K562 (cell line): ENCODE measurements at regions not wholly inside any gene's neighbourhood (a gene's known extent, or its start where the extent isn't known, plus 50 kb on each side); places are given as distances from the start of the nearest gene placed in this dataset.

Experiments
- ATAC-seq: fragments of 200-7000 bp; cut with Tn5 transposase; 3 replicates; pipeline ENCODE4 v1.9.1; 2020; ENCODE audit warnings: moderate library complexity
- BruUV-seq: library from RNA; stranded (reverse); fragments of 400-500 nt; replicated peaks from 2 replicates; lab custom pipeline; 2021; lab: Mats Ljungman, UMichigan
- CTCF ChIA-PET: fragments of 300-600 bp; formaldehyde crosslinking; extraction: SDS; loops from one replicate; lab custom pipeline; 2021; ENCODE audit warnings: low intra/inter-chr PET ratio; lab: Yijun Ruan, JAX
- POLR2A ChIA-PET: fragments of 300-600, 350-650 bp; sonication (Branson Sonifier 250); formaldehyde crosslinking; extraction: SDS; loops from one replicate; lab custom pipeline; 2021; ENCODE audit warnings: antibody characterized with exemption, inconsistent platforms; lab: Yijun Ruan, JAX
- DNase-seq, 4 experiments: peaks; one replicate each; pipeline versions ENCODE4 v3.0.0 to v3.0.0-alpha.2; 2011 to 2018; ENCODE audit warnings: low spot score in 3 of 4, mixed read lengths in 3 of 4; ENCODE audit errors: extremely low read depth in 1 of 4
- FAIRE-seq: peaks from 2 replicates; lab custom pipeline; 2011; peaks lifted over from hg19 to GRCh38; lab: Jason Lieb, UNC
- H2AFZ ChIP-seq: 2 replicates; pipeline ENCODE4 v1.6.0; 2011; ENCODE audit warnings: low read depth, low read length, control low read depth, inconsistent platforms
- H3K27ac ChIP-seq: fragments of 200-600 bp; 3 replicates; pipeline ENCODE4 v1.8.0; 2011; ENCODE audit warnings: low read depth, mild to moderate bottlenecking, control low read depth, inconsistent platforms, low read length, moderate library complexity, mixed read lengths; ENCODE audit errors: extremely low read depth
- H3K27me3 ChIP-seq, 2 experiments: fragments of 300-600 bp in 1 of 2; 2 replicates in 1 of 2; 3 replicates in 1 of 2; pipeline versions ENCODE4 v1.6.0 to v1.8.0; 2011; ENCODE audit warnings: inconsistent platforms in 2 of 2, low read length in 2 of 2, mild to moderate bottlenecking in 1 of 2, mixed read lengths in 1 of 2, moderate library complexity in 1 of 2; ENCODE audit not compliant: control insufficient read depth in 2 of 2, insufficient read depth in 2 of 2
- H3K36me3 ChIP-seq: fragments of 300-600 bp; 3 replicates; pipeline ENCODE4 v1.8.0; 2011; ENCODE audit warnings: mild to moderate bottlenecking, low read length, inconsistent platforms; ENCODE audit not compliant: control insufficient read depth, insufficient read depth
- H3K4me1 ChIP-seq, 2 experiments: fragments of 200-600 bp in 1 of 2; replicated peaks in 1 of 2; 2 replicates in 1 of 2; 3 replicates in 1 of 2; pipeline versions ENCODE4 v1.5.1 to v1.8.0; 2011; ENCODE audit warnings: inconsistent platforms in 2 of 2, low read length in 2 of 2, mild to moderate bottlenecking in 1 of 2, mixed read lengths in 1 of 2, moderate library complexity in 1 of 2; ENCODE audit not compliant: control insufficient read depth in 2 of 2, insufficient read depth in 2 of 2
- H3K4me2 ChIP-seq: 2 replicates; pipeline ENCODE4 v1.6.1; 2011; ENCODE audit warnings: low read length, control low read depth, inconsistent platforms, mixed read lengths; ENCODE audit not compliant: insufficient read depth
- H3K4me3 ChIP-seq: fragments of 200-600 bp; sonication (generic), shearing (Covaris generic); 2 replicates; pipeline ENCODE4 v1.5.1; 2016; ENCODE audit warnings: control low read depth, inconsistent platforms
- H3K79me2 ChIP-seq: fragments of 200-600 bp; 3 replicates; pipeline ENCODE4 v1.8.0; 2011; ENCODE audit warnings: low read length, inconsistent platforms; ENCODE audit not compliant: control insufficient read depth, insufficient read depth
- H3K9ac ChIP-seq, 2 experiments: 2 replicates each; pipeline versions ENCODE4 v1.6.0 to v1.6.1; 2011; ENCODE audit warnings: low read depth in 2 of 2, low read length in 2 of 2, control low read depth in 1 of 2, inconsistent platforms in 1 of 2, mild to moderate bottlenecking in 1 of 2, mixed read lengths in 1 of 2; ENCODE audit not compliant: insufficient read depth in 1 of 2
- H3K9me1 ChIP-seq: one replicate; pipeline ENCODE4 v1.6.0; 2011; ENCODE audit warnings: inconsistent platforms, mild to moderate bottlenecking, low read length, moderate library complexity; ENCODE audit not compliant: control insufficient read depth, insufficient read depth
- H3K9me3 ChIP-seq: replicated peaks from 2 replicates; pipeline ENCODE4 v1.5.1; 2011; ENCODE audit warnings: low read depth, low read length, inconsistent platforms; ENCODE audit not compliant: control insufficient read depth, insufficient read depth
- H4K20me1 ChIP-seq: replicated peaks from 2 replicates; pipeline ENCODE4 v1.6.1; 2011; ENCODE audit warnings: low read length, inconsistent platforms, mixed read lengths; ENCODE audit not compliant: control insufficient read depth, insufficient read depth
- ARID1B ChIP-seq: fragments of 450-650 bp; IDR thresholded peaks from 2 replicates; pipeline ENCODE4 v1.6.1; 2016; ENCODE audit warnings: antibody characterized with exemption, mild to moderate bottlenecking, inconsistent platforms
- BCL6 ChIP-seq: fragments of 250-450 bp; sonication (Bioruptor Pico); IDR thresholded peaks from 2 replicates; pipeline ENCODE4 v1.4.0; 2020
- DNMT1 ChIP-seq: fragments of 450-650 bp; IDR thresholded peaks from 2 replicates; pipeline ENCODE4 v1.6.1; 2016; ENCODE audit warnings: antibody characterized with exemption, mild to moderate bottlenecking
- E2F1 ChIP-seq: sonication (generic); formaldehyde crosslinking; IDR thresholded peaks from 2 replicates; pipeline ENCODE4 v1.8.1; 2023; ENCODE audit warnings: mild to moderate bottlenecking, missing genetic modification reagents, moderate library complexity
- HES1 ChIP-seq: fragments of 450-650 bp; IDR thresholded peaks from 2 replicates; pipeline ENCODE4 v1.6.1; 2016; ENCODE audit warnings: low read depth, mild to moderate bottlenecking, moderate library complexity
- HNRNPH1 ChIP-seq: fragments of 200-400 bp; formaldehyde crosslinking; optimal IDR thresholded peaks from 2 replicates; pipeline ENCODE3; 2017; ENCODE audit warnings: low read depth, mild to moderate bottlenecking, low read length, moderate library complexity
- IRF1 ChIP-seq: sonication (generic); formaldehyde crosslinking; IDR thresholded peaks from 2 replicates; pipeline ENCODE4 v1.8.0; 2022; ENCODE audit warnings: missing genetic modification reagents, mild to moderate bottlenecking, borderline replicate concordance
- NRF1 ChIP-seq, 2 experiments: fragments of 450-650 bp; IDR thresholded peaks in 1 of 2; conservative IDR thresholded peaks in 1 of 2; 2 replicates each; pipeline ENCODE4 v1.6.1; 2014; ENCODE audit warnings: mild to moderate bottlenecking in 2 of 2
- PREB ChIP-seq: sonication (generic); formaldehyde crosslinking; IDR thresholded peaks from 2 replicates; pipeline ENCODE4 v1.8.1; 2023; ENCODE audit warnings: mild to moderate bottlenecking, missing genetic modification reagents
- PTTG1 ChIP-seq: fragments of 450-650 bp; IDR thresholded peaks from 2 replicates; pipeline ENCODE4 v1.6.1; 2016; ENCODE audit warnings: low read depth, mild to moderate bottlenecking, missing genetic modification characterization, missing compliant biosample characterization
- SNAPC5 ChIP-seq: fragments of 250-450 bp; sonication (Bioruptor Pico); IDR thresholded peaks from 2 replicates; pipeline ENCODE4 v1.8.0; 2021; ENCODE audit warnings: moderate library complexity, mild to moderate bottlenecking, inconsistent platforms
- TFAM ChIP-seq: fragments of 250-450 bp; sonication (Bioruptor Pico); conservative IDR thresholded peaks from 2 replicates; pipeline ENCODE4 v1.5.0; 2021; ENCODE audit warnings: mild to moderate bottlenecking, moderate library complexity
- WGBS: fragments of 100-300 bp; shearing (Covaris generic); methylation state at CpG from one replicate; pipeline ENCODE4 v1.1.6; 2016; ENCODE audit warnings: low coverage, mixed read lengths; ENCODE audit not compliant: insufficient coverage; ENCODE audit errors: missing lambda C conversion rate; 5-methylcytosine and 5-hydroxymethylcytosine counted together
- in situ Hi-C: fragments of 300-500 bp; cut with MboI; formaldehyde crosslinking; loops from 4 replicates; pipeline ENCODE4 v1.15.0; 2018; ENCODE audit warnings: inconsistent platforms, mixed read lengths
- intact Hi-C: fragments of 100-400 bp; cut with micrococcal nuclease; formaldehyde crosslinking; loops from 2 replicates; pipeline ENCODE4 v1.14.2; 2022

- TF ChIP-seq SNAPC5 (CRISPR knock-in tag): no peak
- TF ChIP-seq BCL6 (CRISPR knock-in tag): no peak
- no peak for TF ChIP-seq HNRNPH1
- TF ChIP-seq ARID1B: no peak
- TF ChIP-seq E2F1 (CRISPR knock-in tag): no peak
Measured at GRCh38 chrX:115487608-115488007, 73.4 kb upstream of the PLS3 start (continued).

GRCh38 chrX:115490814-115491213 is 70.2 kb upstream of the PLS3 start:
- intact Hi-C loops: no loop called here
- Histone ChIP-seq H4K20me1 (no peaks in the 10 kb centered on the region), H3K27me3 (no peaks in the 10 kb centered on the region), H3K9me1 (no peaks in the 10 kb centered on the region), H3K36me3 (no peaks in the 10 kb centered on the region), H3K4me1 (no peaks in the 10 kb centered on the region), H3K4me2 (no peak overlapping the region), H3K9ac (no peak overlapping the region), H3K27ac (no peak overlapping the region), H2AFZ (no peak overlapping the region), H3K9me3 (no peaks in the 10 kb centered on the region), H3K79me2 (no peaks in the 10 kb centered on the region), H3K4me3 (no peak overlapping the region)
- DNase-seq: no peak
- ChIA-PET CTCF (no interaction called here), POLR2A (no interaction called here)
- FAIRE-seq: no peak
- BruUV-seq: no TSS peak
- in situ Hi-C loops: no loop called here
- 0% methylated on average over 1 of the region's 1 CpG for WGBS
- no peak for ATAC-seq
- no peak for TF ChIP-seq DNMT1
- TF ChIP-seq TFAM (CRISPR knock-in tag): no peak
- TF ChIP-seq HES1: no peak
- no peak for TF ChIP-seq PREB (CRISPR knock-in tag)
- TF ChIP-seq NRF1 (conservative IDR thresholded peaks at IDR 0.05 in 1 of 2, IDR thresholded peaks at IDR 0.05 in 1 of 2): no peak
- no peak for TF ChIP-seq IRF1 (CRISPR knock-in tag)
- TF ChIP-seq PTTG1: no peak
